GM06990 (cell line): ENCODE measurements at regions not wholly inside any gene's neighbourhood (a gene's known extent, or its start where the extent isn't known, plus 50 kb on each side); places are given as distances from the start of the nearest gene placed in this dataset.
"Not testable (repeated sequence)": the region's sequence is repeated elsewhere in the genome, so short reads cannot be mapped to it uniquely, and the experiment has no call there.

Source experiments
- DNase-seq: peaks from one replicate; pipeline ENCODE4 v3.0.0-alpha.2; 2011; ENCODE audit not compliant: insufficient read length; ENCODE audit errors: extremely low read depth
- H3K27me3 ChIP-seq: replicated peaks from 2 replicates; pipeline ENCODE4 v1.6.0; 2011; ENCODE audit warnings: low read length; ENCODE audit not compliant: control insufficient read depth, insufficient read depth
- H3K36me3 ChIP-seq: 2 replicates; pipeline ENCODE4 v1.5.1; 2011; ENCODE audit warnings: low read length; ENCODE audit not compliant: control insufficient read depth, insufficient read depth
- H3K4me3 ChIP-seq: replicated peaks from 2 replicates; pipeline ENCODE4 v1.5.1; 2011; ENCODE audit warnings: low read depth, mild to moderate bottlenecking, control low read depth, low read length
- CTCF ChIP-seq: IDR thresholded peaks from 2 replicates; pipeline ENCODE4 v1.5.1; 2011; ENCODE audit warnings: low read length, control low read depth, mild to moderate bottlenecking, inconsistent platforms; ENCODE audit not compliant: insufficient read depth, poor library complexity, severe bottlenecking

- Histone ChIP-seq H3K4me3 (no peak overlapping the region), H3K27me3 (no peaks in the 10 kb centered on the region), H3K36me3 (no peaks in the 10 kb centered on the region)
- TF ChIP-seq CTCF, result no peak
- DNase-seq, result no peak
Observed at GRCh38 chr11:92168936-92169335, 55.7 kb upstream of the FAT3 start.

- H3K4me3 ChIP-seq, result no peak overlapping the region
- H3K36me3 ChIP-seq, result no peaks in the 10 kb centered on the region
- no peaks in the 10 kb centered on the region for H3K27me3 ChIP-seq
- DNase-seq, result no peak
- TF ChIP-seq CTCF, result no peak
Observed at GRCh38 chr11:92167571-92167970, 57.0 kb upstream of the FAT3 start.

GRCh38 chr11:92166335-92166734 lies 58.3 kb upstream of the FAT3 start:
- TF ChIP-seq CTCF, result no peak

GRCh38 chr11:92163879-92164278 lies 60.7 kb upstream of the FAT3 start:
- no peak for TF ChIP-seq CTCF
- no peak overlapping the region for H3K4me3 ChIP-seq
- DNase-seq, result no peak
- no peaks in the 10 kb centered on the region for H3K27me3 ChIP-seq
- no peaks in the 10 kb centered on the region for H3K36me3 ChIP-seq

More at GRCh38 chr11:92166335-92166734, 58.3 kb upstream of the FAT3 start:
- H3K4me3 ChIP-seq, result no peak overlapping the region
- DNase-seq, result no peak
- H3K36me3 ChIP-seq, result no peaks in the 10 kb centered on the region
- H3K27me3 ChIP-seq, result no peaks in the 10 kb centered on the region

- TF ChIP-seq CTCF, result no peak
- Histone ChIP-seq H3K27me3 (no peaks in the 10 kb centered on the region), H3K4me3 (no peak overlapping the region), H3K36me3 (no peaks in the 10 kb centered on the region)
- DNase-seq, result no peak
Observed at GRCh38 chr11:92162776-92163175, 61.8 kb upstream of the FAT3 start.

DNA sequence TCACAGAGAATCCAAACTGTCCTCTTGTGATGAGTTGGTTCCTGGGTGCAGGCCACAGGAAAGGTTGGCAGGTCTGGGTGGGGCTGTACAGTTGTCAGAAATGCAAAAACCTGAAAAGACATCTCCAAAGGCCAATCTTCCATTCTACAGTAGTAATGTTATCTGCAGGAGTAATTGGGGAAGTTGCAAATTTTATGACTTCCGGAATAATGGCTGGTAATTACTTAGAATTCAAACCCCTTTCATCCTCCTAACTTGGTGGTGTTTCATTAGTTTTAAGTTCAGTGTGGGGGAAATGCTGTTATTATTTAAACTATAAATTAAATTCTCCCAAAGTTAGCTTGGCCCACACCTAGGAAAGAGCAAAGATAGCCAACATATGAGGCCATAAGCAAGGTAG lies 64.7 kb upstream of the FAT3 start:
- no peak for DNase-seq
- no peaks in the 10 kb centered on the region for H3K36me3 ChIP-seq
- H3K4me3 ChIP-seq, result no peak overlapping the region
- no peak for TF ChIP-seq CTCF
- no peaks in the 10 kb centered on the region for H3K27me3 ChIP-seq

DNA sequence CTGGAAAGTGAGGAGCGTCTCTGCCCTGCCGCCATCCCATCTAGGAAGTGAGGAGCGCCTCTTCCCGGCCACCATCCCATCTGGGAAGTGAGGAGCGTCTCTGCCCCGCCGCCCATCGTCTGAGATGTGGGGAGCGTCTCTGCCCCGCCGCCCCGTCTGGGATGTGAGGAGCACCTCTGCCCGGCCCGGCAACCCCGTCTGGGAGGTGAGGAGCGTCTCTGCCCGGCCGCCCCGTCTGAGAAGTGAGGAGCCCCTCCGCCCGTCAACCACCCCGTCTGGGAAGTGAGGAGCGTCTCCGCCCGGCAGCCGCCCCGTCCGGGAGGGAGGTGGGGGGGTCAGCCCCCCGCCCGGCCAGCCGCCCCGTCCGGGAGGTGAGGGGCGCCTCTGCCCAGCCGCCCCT lies 67.2 kb upstream of the FAT3 start:
- not testable (repeated sequence) for H3K36me3 ChIP-seq

More for the DNA sequence above, 67.2 kb upstream of the FAT3 start:
- not testable (repeated sequence) for H3K4me3 ChIP-seq, H3K27me3 ChIP-seq, DNase-seq
